Transverse colon (tissue), 4 donors: ENCODE measurements at regions not wholly inside any gene's neighbourhood (a gene's known extent, or its start where the extent isn't known, plus 50 kb on each side); places are given as distances from the start of the nearest gene placed in this dataset.

Experiments used
- DNase-seq: peaks from one replicate; pipeline ENCODE4 v3.0.0-alpha.2; 2019
- H3K27ac ChIP-seq, 4 donors: fragments of 200-600 bp; sonication (generic); 2 replicates each; pipeline ENCODE4 v1.5.1; 2016 to 2018; ENCODE audit warnings: inconsistent platforms in 4 of 4
- H3K27me3 ChIP-seq: fragments of 200-600 bp; sonication (generic); 2 replicates; pipeline ENCODE4 v1.5.1; 2017; ENCODE audit warnings: inconsistent platforms
- H3K36me3 ChIP-seq, 4 donors: fragments of 200-600 bp; sonication (generic); 2 replicates each; pipeline ENCODE4 v1.5.1; 2017 to 2019; ENCODE audit warnings: inconsistent platforms in 4 of 4
- H3K4me1 ChIP-seq, 4 donors: fragments of 200-600 bp; sonication (generic); 2 replicates each; pipeline ENCODE4 v1.5.1; 2017 to 2020; ENCODE audit warnings: inconsistent platforms in 4 of 4
- H3K4me3 ChIP-seq, 4 donors: fragments of 200-600 bp; sonication (generic); 1 replicate in 1 of 4; 2 replicates in 3 of 4; pipeline versions ENCODE4 v1.5.1 to v1.6.1; 2017 to 2019; ENCODE audit warnings: inconsistent platforms in 4 of 4
- H3K9me3 ChIP-seq, 2 donors: fragments of 200-600 bp; sonication (generic); 2 replicates each; pipeline ENCODE4 v1.5.1; 2017 to 2019; ENCODE audit warnings: inconsistent platforms in 2 of 2
- CTCF ChIP-seq, 5 experiments: fragments of 200-600 bp in 3 of 5; fragments of 450-650 bp in 2 of 5; sonication (generic) in 3 of 5; IDR thresholded peaks; 1 replicate in 2 of 5; 2 replicates in 3 of 5; pipeline ENCODE4 v1.5.1; 2016 to 2017; ENCODE audit warnings: antibody characterized with exemption in 5 of 5, inconsistent platforms in 3 of 5, mild to moderate bottlenecking in 2 of 5, moderate library complexity in 1 of 5
- EP300 ChIP-seq: sonication (generic); formaldehyde crosslinking; IDR thresholded peaks from one replicate; pipeline ENCODE4 v1.6.1; 2017; ENCODE audit warnings: antibody characterized with exemption, low read depth
- POLR2A ChIP-seq: fragments of 450-650 bp; IDR thresholded peaks from one replicate; pipeline ENCODE4 v1.6.1; 2016; ENCODE audit warnings: antibody characterized with exemption, mild to moderate bottlenecking, moderate library complexity
- POLR2AphosphoS5 ChIP-seq, 3 donors: sonication (generic); formaldehyde crosslinking; IDR thresholded peaks; one replicate each; pipeline ENCODE4 v1.6.1; 2016; ENCODE audit warnings: antibody characterized with exemption in 3 of 3
- WGBS, 2 donors: methylation state at CpG; one replicate each; pipeline ENCODE4 v1.1.5; 2018; ENCODE audit warnings: low coverage in 1 of 2; 5-methylcytosine and 5-hydroxymethylcytosine counted together
- in situ Hi-C, 4 donors: fragments of 200-750 bp; cut with MboI; loops; one replicate each; pipeline versions ENCODE4 v1.15.0 to v1.15.1; 2017; ENCODE audit warnings: low sequenced_read_pairs in 3 of 4, low pct_ligation_motif_present in 1 of 4, low pct_unique_long_range_greater_than_20kb in 1 of 4
- intact Hi-C: fragments of 100-400 bp; cut with DNase I; formaldehyde crosslinking; loops from one replicate; pipeline ENCODE4 v1.15.1; 2023; ENCODE audit warnings: low total_unique reads

DNA sequence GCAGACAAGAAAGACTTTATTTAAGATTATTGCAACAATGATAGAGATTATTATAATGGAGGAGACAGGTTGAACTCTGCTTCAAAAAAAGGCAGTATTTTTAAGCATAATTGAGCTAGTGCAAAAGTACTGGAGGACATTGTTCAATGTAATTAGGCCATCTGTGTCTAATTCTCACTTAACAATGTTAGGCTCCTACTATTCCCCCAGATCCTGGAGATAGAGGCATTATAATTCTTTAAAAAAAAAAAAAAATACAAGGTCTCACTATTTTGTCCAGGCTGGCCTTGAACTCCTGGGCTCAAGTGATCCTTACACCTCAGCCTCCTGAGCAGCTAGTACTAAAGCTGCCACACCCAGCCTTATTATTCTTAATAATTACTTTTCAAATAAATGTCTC is 193.4 kb upstream of the NUDT12 start:
- Histone ChIP-seq H3K27ac (no peak overlapping the region), H3K27me3 (no peaks in the 10 kb centered on the region), H3K36me3 (no peaks in the 10 kb centered on the region), H3K4me1 (no peaks in the 10 kb centered on the region), H3K9me3 (no peaks in the 10 kb centered on the region), H3K4me3 (no peak overlapping the region)
- in situ Hi-C loops (no loop called here), intact Hi-C loops (no loop called here)
- no peak for TF ChIP-seq POLR2AphosphoS5 (IDR thresholded peaks at IDR 0.05)
- TF ChIP-seq CTCF (IDR thresholded peaks at IDR 0.05), result no peak
- no peak for TF ChIP-seq EP300
- TF ChIP-seq POLR2A, result no peak
- DNase-seq, result no peak

GRCh38 chr5:103745353-103746065 is 182.9 kb upstream of the NUDT12 start:
- Histone ChIP-seq H3K36me3 (no peaks in the 10 kb centered on the region), H3K4me1 (no peaks in the 10 kb centered on the region), H3K27ac (no peak overlapping the region), H3K4me3 (no peak overlapping the region), H3K27me3 (no peaks in the 10 kb centered on the region), H3K9me3 (no peaks in the 10 kb centered on the region)
- intact Hi-C loops (no loop called here), in situ Hi-C loops (no loop called here)
- DNase-seq, result no peak
- 80 to 88% methylated on average over 1 to 2 of the region's 2 CpGs for WGBS, 2 donors
- TF ChIP-seq POLR2A (no peak), POLR2AphosphoS5 (IDR thresholded peaks at IDR 0.05) (no peak), CTCF (IDR thresholded peaks at IDR 0.05) (no peak), EP300 (no peak)

GRCh38 chr5:103744159-103744558 is 181.6 kb upstream of the NUDT12 start:
- intact Hi-C loops, result no loop called here
- H3K4me3 ChIP-seq, result no peak overlapping the region
- in situ Hi-C loops, result no loop called here
- H3K9me3 ChIP-seq, result no peaks in the 10 kb centered on the region
- no peak for TF ChIP-seq EP300
- no peak for TF ChIP-seq POLR2A
- no peak for TF ChIP-seq POLR2AphosphoS5 (IDR thresholded peaks at IDR 0.05)
- TF ChIP-seq CTCF (IDR thresholded peaks at IDR 0.05), result no peak
- H3K27me3 ChIP-seq, result no peaks in the 10 kb centered on the region
- H3K27ac ChIP-seq, result no peak overlapping the region
- no peak for DNase-seq
- 79 to 80% methylated on average over 4 of the region's 4 CpGs for WGBS, 2 donors
- no peaks in the 10 kb centered on the region for H3K36me3 ChIP-seq
- no peaks in the 10 kb centered on the region for H3K4me1 ChIP-seq

DNA sequence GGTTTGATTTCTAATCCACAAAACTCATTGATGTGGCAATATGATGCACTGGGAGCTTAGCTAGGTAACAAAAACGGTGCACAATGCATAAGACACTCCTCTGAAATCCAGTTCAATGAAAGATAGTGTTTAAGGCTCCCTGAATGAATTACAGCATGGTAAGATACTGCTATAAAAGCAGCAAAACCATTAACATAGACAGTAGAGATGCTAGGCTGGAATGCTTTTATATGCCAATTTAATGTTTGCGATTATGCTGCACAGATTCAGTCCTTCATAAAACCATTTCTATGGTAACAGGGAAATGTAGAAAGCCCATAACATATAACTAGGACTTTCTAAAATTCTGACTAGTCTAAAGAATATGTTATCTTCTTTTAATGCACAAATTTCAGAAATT is 180.8 kb upstream of the NUDT12 start:
- no peak for TF ChIP-seq EP300
- TF ChIP-seq POLR2AphosphoS5 (IDR thresholded peaks at IDR 0.05), result no peak
- TF ChIP-seq POLR2A, result no peak
- TF ChIP-seq CTCF (IDR thresholded peaks at IDR 0.05), result no peak
- WGBS, 2 donors, result 59 to 63% methylated on average over 2 of the region's 2 CpGs
- intact Hi-C loops, result no loop called here

More for the DNA sequence above, 180.8 kb upstream of the NUDT12 start:
- Histone ChIP-seq H3K9me3 (no peaks in the 10 kb centered on the region), H3K36me3 (no peaks in the 10 kb centered on the region), H3K27me3 (no peaks in the 10 kb centered on the region), H3K4me1 (no peaks in the 10 kb centered on the region), H3K4me3 (no peak overlapping the region), H3K27ac (no peak overlapping the region)
- in situ Hi-C loops, result no loop called here
- no peak for DNase-seq
